GM10266 (cell line): ENCODE measurements at regions not wholly inside any gene's neighbourhood (a gene's known extent, or its start where the extent isn't known, plus 50 kb on each side); places are given as distances from the start of the nearest gene placed in this dataset.

Experiments
- DNase-seq: peaks from one replicate; pipeline ENCODE4 v3.0.0; 2012; ENCODE audit errors: extremely low spot score
- CTCF ChIP-seq: IDR thresholded peaks from 2 replicates; pipeline ENCODE4 v1.5.1; 2012; ENCODE audit warnings: mild to moderate bottlenecking, low read depth; ENCODE audit not compliant: control insufficient read depth, insufficient read depth; ENCODE audit errors: missing control alignments

- DNase-seq, result no peak
- TF ChIP-seq CTCF, result no peak
Measured at GRCh38 chr2:17398770-17399169, 119.5 kb downstream of the RAD51AP2 start.

DNA sequence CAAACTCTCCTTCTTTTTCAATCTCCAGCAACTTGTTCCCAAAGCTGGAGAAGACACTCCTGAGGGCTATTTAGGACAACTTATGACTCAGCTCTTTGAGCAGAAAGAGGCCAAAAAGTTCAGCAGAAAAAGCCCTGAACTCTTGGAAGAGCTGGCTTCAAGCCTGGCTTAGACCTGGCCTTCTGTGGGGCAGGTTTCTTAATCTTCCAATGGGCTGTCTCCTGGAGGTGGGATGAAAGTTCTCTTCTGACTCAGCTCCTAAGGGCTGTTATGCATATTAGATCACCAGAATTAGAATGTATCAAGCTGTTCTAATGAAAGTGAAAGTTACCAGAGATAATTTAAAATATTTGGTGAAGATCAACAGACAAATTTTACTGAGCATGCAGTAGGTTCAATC is 129.4 kb downstream of the RAD51AP2 start:
- no peak for DNase-seq
- TF ChIP-seq CTCF, result no peak

GRCh38 chr2:17387591-17387990 is 130.6 kb downstream of the RAD51AP2 start:
- DNase-seq, result no peak
- no peak for TF ChIP-seq CTCF

- no peak for TF ChIP-seq CTCF
Measured at GRCh38 chr2:17386771-17387170, 131.5 kb downstream of the RAD51AP2 start.

DNA sequence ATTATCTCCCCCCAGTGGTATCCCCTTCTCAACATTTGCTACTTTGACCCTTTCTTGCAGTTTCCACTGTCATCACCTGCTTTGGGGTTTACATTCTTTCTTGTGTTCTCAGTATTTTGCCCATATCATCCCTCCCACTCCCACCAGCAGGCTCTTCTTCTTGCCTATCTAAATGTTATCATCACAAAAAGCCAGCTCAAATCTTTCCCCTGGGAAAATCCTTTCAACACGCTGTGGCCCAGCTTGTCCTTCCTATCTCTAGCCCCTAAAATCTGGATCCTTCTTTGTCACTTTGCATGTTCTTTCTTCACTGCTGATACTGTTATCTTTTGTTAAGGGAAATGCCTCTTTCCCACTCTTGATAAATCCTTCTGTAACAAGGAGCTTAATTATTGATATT is 138.2 kb downstream of the RAD51AP2 start:
- no peak for DNase-seq
- no peak for TF ChIP-seq CTCF

More at GRCh38 chr2:17386771-17387170, 131.5 kb downstream of the RAD51AP2 start:
- DNase-seq, result no peak

DNA sequence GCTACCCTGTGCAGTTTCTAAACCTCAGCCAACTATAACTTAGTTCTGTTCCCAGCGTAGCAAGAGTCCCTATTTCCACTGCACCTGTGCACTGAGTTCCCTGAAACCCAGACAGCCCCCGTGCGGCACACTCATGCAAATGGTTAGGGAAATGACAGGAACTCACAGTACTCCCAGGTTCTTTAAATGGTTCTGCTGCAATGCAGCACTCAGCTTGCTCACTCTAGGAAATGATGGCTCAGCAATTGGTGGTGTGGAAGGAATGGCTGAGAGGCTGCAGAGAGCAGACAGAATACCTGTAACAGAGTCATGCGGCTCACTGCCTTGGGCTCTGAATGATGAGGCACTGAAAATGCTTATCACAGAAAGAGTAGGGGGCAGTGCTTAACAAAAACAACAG is 143.0 kb downstream of the RAD51AP2 start:
- TF ChIP-seq CTCF, result no peak
- DNase-seq, result no peak

DNA sequence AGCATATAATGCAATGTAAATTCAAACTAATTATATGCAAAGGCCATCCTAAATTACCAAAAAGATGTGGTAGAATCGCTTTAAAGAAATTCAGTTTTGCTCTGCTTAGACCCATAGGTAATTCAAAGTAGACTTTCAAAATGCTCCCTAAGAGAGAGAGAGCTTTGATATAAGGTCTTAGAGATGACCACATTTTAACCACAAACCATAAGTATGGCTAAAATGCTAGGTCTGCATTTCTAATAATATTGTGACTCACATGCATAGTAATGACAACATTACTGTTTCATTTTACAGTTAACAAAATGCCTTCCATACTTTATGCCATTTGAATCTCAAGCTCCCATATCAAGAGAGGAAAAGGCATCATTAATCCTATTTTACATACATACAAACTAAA is 144.5 kb downstream of the RAD51AP2 start:
- TF ChIP-seq CTCF, result no peak
- no peak for DNase-seq

DNA sequence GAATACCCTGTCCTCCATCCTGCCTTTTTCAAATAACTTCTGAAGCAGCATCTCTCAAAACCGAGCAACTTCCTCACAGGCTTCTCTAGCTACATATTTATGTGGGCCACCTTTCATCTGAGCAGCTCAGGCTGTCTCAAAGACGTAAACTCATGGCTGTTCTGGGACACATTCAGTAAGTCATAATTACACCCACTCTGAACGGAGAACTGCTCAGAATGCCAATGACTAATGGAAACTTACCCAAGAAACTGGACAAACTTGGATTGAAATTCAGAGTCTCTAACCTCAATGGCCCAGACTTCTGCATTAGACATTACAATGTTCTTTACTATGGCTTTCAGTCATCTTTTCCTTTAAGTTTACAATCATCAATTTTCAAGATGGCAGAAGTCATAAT is 145.2 kb downstream of the RAD51AP2 start:
- no peak for DNase-seq
- TF ChIP-seq CTCF, result no peak
